ENCODE measurements at regions not wholly inside any gene's neighbourhood (a gene's known extent, or its start where the extent isn't known, plus 50 kb on each side); places are given as distances from the start of the nearest gene placed in this dataset.
"Not testable (repeated sequence)": the region's sequence is repeated elsewhere in the genome, so short reads cannot be mapped to it uniquely, and the experiment has no call there.

GRCh38 chr4:64899563-64899962, 490.3 kb upstream of the TECRL start:
- Histone ChIP-seq H3K4me3 (no peak overlapping the region), H3K4me1 (no peaks in the 10 kb centered on the region), H3K36me3 (no peaks in the 10 kb centered on the region), H3K9me3 (no peaks in the 10 kb centered on the region), H3K27ac (no peak overlapping the region), H3K27me3 (no peaks in the 10 kb centered on the region)
- DNase-seq = no peak
- intact Hi-C loops (cut with DNase I; ENCODE audit: low total_unique reads) = no loop called here
- no peak for TF ChIP-seq POLR2A (IDR thresholded peaks at IDR 0.05)

DNA sequence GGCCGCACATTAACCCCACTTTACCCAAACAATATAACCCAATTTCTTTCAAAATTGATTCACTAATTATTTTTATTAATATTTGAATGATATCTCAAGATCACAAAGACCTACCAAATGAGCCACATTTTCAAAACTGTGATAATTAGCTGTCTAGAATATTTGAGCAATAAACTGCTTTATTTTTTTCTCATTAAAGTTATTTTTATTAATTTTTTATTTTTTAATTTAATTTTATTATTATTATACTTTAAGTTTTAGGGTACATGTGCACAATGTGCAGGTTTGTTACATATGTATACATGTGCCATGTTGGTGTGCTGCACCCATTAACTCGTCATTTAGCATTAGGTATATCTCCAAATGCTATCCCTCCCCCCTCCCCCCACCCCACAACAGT, 489.8 kb upstream of the TECRL start:
- H3K9me3 ChIP-seq; H3K27ac ChIP-seq; H3K4me3 ChIP-seq; intact Hi-C loops (cut with DNase I; ENCODE audit: low total_unique reads); DNase-seq; H3K4me1 ChIP-seq; H3K36me3 ChIP-seq; H3K27me3 ChIP-seq: not testable (repeated sequence)

GRCh38 chr4:64897683-64898082, 488.4 kb upstream of the TECRL start:
- Histone ChIP-seq H3K4me1 (no peaks in the 10 kb centered on the region), H3K36me3 (no peaks in the 10 kb centered on the region), H3K4me3 (no peak overlapping the region), H3K27me3 (no peaks in the 10 kb centered on the region), H3K27ac (no peak overlapping the region), H3K9me3 (no peaks in the 10 kb centered on the region)
- TF ChIP-seq, protein P1, sequence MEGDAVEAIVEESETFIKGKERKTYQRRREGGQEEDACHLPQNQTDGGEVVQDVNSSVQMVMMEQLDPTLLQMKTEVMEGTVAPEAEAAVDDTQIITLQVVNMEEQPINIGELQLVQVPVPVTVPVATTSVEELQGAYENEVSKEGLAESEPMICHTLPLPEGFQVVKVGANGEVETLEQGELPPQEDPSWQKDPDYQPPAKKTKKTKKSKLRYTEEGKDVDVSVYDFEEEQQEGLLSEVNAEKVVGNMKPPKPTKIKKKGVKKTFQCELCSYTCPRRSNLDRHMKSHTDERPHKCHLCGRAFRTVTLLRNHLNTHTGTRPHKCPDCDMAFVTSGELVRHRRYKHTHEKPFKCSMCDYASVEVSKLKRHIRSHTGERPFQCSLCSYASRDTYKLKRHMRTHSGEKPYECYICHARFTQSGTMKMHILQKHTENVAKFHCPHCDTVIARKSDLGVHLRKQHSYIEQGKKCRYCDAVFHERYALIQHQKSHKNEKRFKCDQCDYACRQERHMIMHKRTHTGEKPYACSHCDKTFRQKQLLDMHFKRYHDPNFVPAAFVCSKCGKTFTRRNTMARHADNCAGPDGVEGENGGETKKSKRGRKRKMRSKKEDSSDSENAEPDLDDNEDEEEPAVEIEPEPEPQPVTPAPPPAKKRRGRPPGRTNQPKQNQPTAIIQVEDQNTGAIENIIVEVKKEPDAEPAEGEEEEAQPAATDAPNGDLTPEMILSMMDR (IDR thresholded peaks at IDR 0.05) = no peak
- no peak for TF ChIP-seq POLR2A (IDR thresholded peaks at IDR 0.05)
- intact Hi-C loops (cut with DNase I; ENCODE audit: low total_unique reads) = no loop called here
- DNase-seq = no peak

GRCh38 chr4:64895031-64895430, 485.8 kb upstream of the TECRL start:
- intact Hi-C loops (cut with DNase I; ENCODE audit: low total_unique reads) = no loop called here
- H3K4me3 ChIP-seq = no peak overlapping the region
- H3K27ac ChIP-seq = no peak overlapping the region
- no peaks in the 10 kb centered on the region for H3K9me3 ChIP-seq
- TF ChIP-seq POLR2A (IDR thresholded peaks at IDR 0.05) = no peak
- DNase-seq = no peak
- H3K4me1 ChIP-seq = no peaks in the 10 kb centered on the region
- no peaks in the 10 kb centered on the region for H3K36me3 ChIP-seq
- H3K27me3 ChIP-seq = no peaks in the 10 kb centered on the region

- Histone ChIP-seq H3K4me1 (no peaks in the 10 kb centered on the region), H3K36me3 (no peaks in the 10 kb centered on the region), H3K4me3 (no peak overlapping the region), H3K9me3 (no peaks in the 10 kb centered on the region), H3K27me3 (no peaks in the 10 kb centered on the region), H3K27ac (no peak overlapping the region)
- TF ChIP-seq POLR2A (IDR thresholded peaks at IDR 0.05) = no peak
- TF ChIP-seq, protein P1 (IDR thresholded peaks at IDR 0.05) = no peak
- DNase-seq = no peak
- intact Hi-C loops (cut with DNase I; ENCODE audit: low total_unique reads) = no loop called here
Observed at GRCh38 chr4:64893205-64893604, 484.0 kb upstream of the TECRL start.

DNA sequence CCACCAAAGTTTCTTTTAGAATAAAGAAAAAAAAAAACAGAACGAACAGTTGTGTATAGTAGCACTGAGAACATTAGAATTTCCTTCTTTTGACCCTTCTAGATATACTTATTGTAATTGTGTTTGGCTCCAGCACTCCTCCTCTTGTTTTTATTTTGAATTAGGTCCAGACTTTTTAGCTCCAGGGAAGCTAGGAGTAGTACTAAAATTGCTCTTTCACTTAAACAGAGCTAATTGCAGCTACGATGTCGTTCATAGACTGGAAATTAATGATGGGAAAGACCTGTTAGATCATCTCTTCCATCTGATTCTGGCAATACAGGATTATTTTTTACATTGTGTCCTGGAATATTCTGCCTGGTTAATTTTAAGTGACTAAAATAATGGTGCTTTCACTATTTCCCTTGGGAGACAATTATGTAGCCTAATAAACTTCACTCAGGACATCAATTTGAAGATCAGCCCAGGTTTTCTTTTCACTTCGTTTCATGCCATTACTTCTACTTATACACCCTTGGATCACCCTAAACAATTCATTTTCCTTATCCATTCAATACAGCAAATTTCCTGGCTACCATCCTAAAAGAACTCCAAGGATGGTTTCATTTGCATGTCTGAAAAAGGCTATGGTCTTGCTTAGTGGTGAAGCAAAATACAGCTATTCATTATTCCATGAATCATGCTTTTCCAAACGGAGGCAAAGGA, 480.8 kb upstream of the TECRL start:
- no peak for TF ChIP-seq POLR2A (IDR thresholded peaks at IDR 0.05)
- TF ChIP-seq, protein P1 (IDR thresholded peaks at IDR 0.05) = no peak
- Histone ChIP-seq H3K4me3 (no peak overlapping the region), H3K27ac (no peak overlapping the region), H3K27me3 (no peaks in the 10 kb centered on the region), H3K4me1 (no peaks in the 10 kb centered on the region), H3K9me3 (no peaks in the 10 kb centered on the region), H3K36me3 (no peaks in the 10 kb centered on the region)
- intact Hi-C loops (cut with DNase I; ENCODE audit: low total_unique reads) = no loop called here
- no peak for DNase-seq

Data from uterus (tissue), 3 donors.